NCI-H446 (cell line): ENCODE measurements at regions not wholly inside any gene's neighbourhood (a gene's known extent, or its start where the extent isn't known, plus 50 kb on each side); places are given as distances from the start of the nearest gene placed in this dataset.

Source experiments
- DNase-seq, 2 experiments: peaks; one replicate each; lab custom pipeline; 2025; lab: John Stamatoyannopoulos, UW

- DNase-seq: no peak
These were observed 63.7 kb upstream of the TMCO5A start for GRCh38 chr15:37870711-37871110.

- no peak for DNase-seq
These were observed 61.8 kb upstream of the TMCO5A start for GRCh38 chr15:37872661-37873060.

- DNase-seq: no peak
These were observed 61.1 kb upstream of the TMCO5A start for GRCh38 chr15:37873336-37873735.

GRCh38 chr15:37876900-37877299 lies 57.5 kb upstream of the TMCO5A start:
- DNase-seq: no peak

GRCh38 chr15:37877851-37878741 lies 56.3 kb upstream of the TMCO5A start:
- no peak for DNase-seq

- DNase-seq: peak; percentile 25 to 37
These were observed 54.2 kb upstream of the TMCO5A start for GRCh38 chr15:37880009-37880834.

- no peak for DNase-seq
These were observed 53.6 kb upstream of the TMCO5A start for GRCh38 chr15:37880835-37881153.

- no peak for DNase-seq
These were observed 53.0 kb upstream of the TMCO5A start for GRCh38 chr15:37881237-37882013.

- no peak for DNase-seq
These were observed 51.8 kb upstream of the TMCO5A start for GRCh38 chr15:37882640-37883039.
